Caco-2 (cell line): ENCODE measurements at regions not wholly inside any gene's neighbourhood (a gene's known extent, or its start where the extent isn't known, plus 50 kb on each side); places are given as distances from the start of the nearest gene placed in this dataset.

Experiments
- BruUV-seq: library from RNA; stranded (reverse); fragments of 400-500 nt; replicated peaks from 2 replicates; lab custom pipeline; 2021; lab: Mats Ljungman, UMichigan
- CTCF ChIA-PET: fragments of 300-600 bp; sonication (Branson Sonifier 250); formaldehyde crosslinking; loops from one replicate; lab custom pipeline; 2022; ENCODE audit warnings: antibody characterized with exemption; lab: Charles Lee
- POLR2A ChIA-PET: fragments of 300-600 bp; sonication (Branson Sonifier 250); formaldehyde crosslinking; loops from one replicate; lab custom pipeline; 2022; ENCODE audit warnings: antibody characterized with exemption; lab: Charles Lee
- DNase-seq, 2 experiments: peaks; one replicate each; pipeline versions ENCODE4 v3.0.0 to v3.0.0-alpha.2; 2020 to 2022
- H3K27me3 ChIP-seq: replicated peaks from 2 replicates; pipeline ENCODE4 v1.6.0; 2011; ENCODE audit warnings: low read length; ENCODE audit not compliant: control insufficient read depth, insufficient read depth
- H3K36me3 ChIP-seq: 2 replicates; pipeline ENCODE4 v1.5.1; 2011; ENCODE audit warnings: low read length; ENCODE audit not compliant: control insufficient read depth, insufficient read depth
- H3K4me1 ChIP-seq: fragments of 250-450 bp; sonication (Bioruptor Pico); 2 replicates; pipeline ENCODE4 v1.5.1; 2020; ENCODE audit warnings: mild to moderate bottlenecking
- H3K4me3 ChIP-seq: 2 replicates; pipeline ENCODE4 v1.5.1; 2011; ENCODE audit warnings: low read depth, mild to moderate bottlenecking, control low read depth, low read length
- H3K9me3 ChIP-seq: fragments of 250-450 bp; sonication (Bioruptor Pico); 2 replicates; pipeline ENCODE4 v1.5.1; 2020; ENCODE audit warnings: mild to moderate bottlenecking, moderate library complexity
- H3K27ac Mint-ChIP-seq: one replicate; pipeline ENCODE4 v1.8.0; 2022; ENCODE audit warnings: mixed read lengths; ENCODE audit not compliant: unreplicated experiment
- H3K27me3 Mint-ChIP-seq: one replicate; pipeline ENCODE4 v1.8.0; 2022; ENCODE audit warnings: mixed read lengths; ENCODE audit not compliant: insufficient read depth, unreplicated experiment
- H3K36me3 Mint-ChIP-seq: one replicate; pipeline ENCODE4 v1.8.0; 2022; ENCODE audit warnings: mild to moderate bottlenecking, mixed read lengths; ENCODE audit not compliant: insufficient read depth, unreplicated experiment
- H3K4me1 Mint-ChIP-seq: one replicate; pipeline ENCODE4 v1.8.0; 2022; ENCODE audit warnings: low read depth, mixed read lengths; ENCODE audit not compliant: unreplicated experiment
- H3K4me3 Mint-ChIP-seq: one replicate; pipeline ENCODE4 v1.8.0; 2022; ENCODE audit warnings: mild to moderate bottlenecking, moderate library complexity, mixed read lengths; ENCODE audit not compliant: unreplicated experiment
- H3K9me3 Mint-ChIP-seq: one replicate; pipeline ENCODE4 v1.8.0; 2022; ENCODE audit warnings: mixed read lengths; ENCODE audit not compliant: unreplicated experiment
- intact Hi-C: fragments of 100-400 bp; cut with micrococcal nuclease; formaldehyde crosslinking; loops from one replicate; pipeline ENCODE4 v1.10.0; 2022; ENCODE audit not compliant: unreplicated experiment
- TF ChIP-seq, protein P1 (sequence below), 2 experiments: fragments of 200-600 bp in 1 of 2; IDR thresholded peaks; 1 replicate in 1 of 2; 2 replicates in 1 of 2; pipeline versions ENCODE4 v1.5.1 to v1.8.0; 2011 to 2022; ENCODE audit warnings: antibody characterized with exemption in 1 of 2, control low read depth in 1 of 2, inconsistent platforms in 1 of 2, low read depth in 1 of 2, low read length in 1 of 2, mild to moderate bottlenecking in 1 of 2, moderate library complexity in 1 of 2; ENCODE audit not compliant: insufficient read depth in 1 of 2, severe bottlenecking in 1 of 2, unreplicated experiment in 1 of 2

- no peak overlapping the region for H3K4me3 Mint-ChIP-seq
- intact Hi-C loops, result no loop called here
- no peaks in the 10 kb centered on the region for H3K4me1 Mint-ChIP-seq
- BruUV-seq, result no TSS peak
- ChIA-PET POLR2A (no interaction called here), CTCF (no interaction called here)
- TF ChIP-seq, protein P1, sequence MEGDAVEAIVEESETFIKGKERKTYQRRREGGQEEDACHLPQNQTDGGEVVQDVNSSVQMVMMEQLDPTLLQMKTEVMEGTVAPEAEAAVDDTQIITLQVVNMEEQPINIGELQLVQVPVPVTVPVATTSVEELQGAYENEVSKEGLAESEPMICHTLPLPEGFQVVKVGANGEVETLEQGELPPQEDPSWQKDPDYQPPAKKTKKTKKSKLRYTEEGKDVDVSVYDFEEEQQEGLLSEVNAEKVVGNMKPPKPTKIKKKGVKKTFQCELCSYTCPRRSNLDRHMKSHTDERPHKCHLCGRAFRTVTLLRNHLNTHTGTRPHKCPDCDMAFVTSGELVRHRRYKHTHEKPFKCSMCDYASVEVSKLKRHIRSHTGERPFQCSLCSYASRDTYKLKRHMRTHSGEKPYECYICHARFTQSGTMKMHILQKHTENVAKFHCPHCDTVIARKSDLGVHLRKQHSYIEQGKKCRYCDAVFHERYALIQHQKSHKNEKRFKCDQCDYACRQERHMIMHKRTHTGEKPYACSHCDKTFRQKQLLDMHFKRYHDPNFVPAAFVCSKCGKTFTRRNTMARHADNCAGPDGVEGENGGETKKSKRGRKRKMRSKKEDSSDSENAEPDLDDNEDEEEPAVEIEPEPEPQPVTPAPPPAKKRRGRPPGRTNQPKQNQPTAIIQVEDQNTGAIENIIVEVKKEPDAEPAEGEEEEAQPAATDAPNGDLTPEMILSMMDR (IDR thresholded peaks at IDR 0.05; ENCODE audit: insufficient read depth in 1 of 2, low read depth in 1 of 2, low read length in 1 of 2, severe bottlenecking in 1 of 2, unreplicated experiment in 1 of 2), result no peak
- no peak for DNase-seq
- H3K27me3 Mint-ChIP-seq, result no peaks in the 10 kb centered on the region
- Histone ChIP-seq H3K9me3 (no peaks in the 10 kb centered on the region), H3K27me3 (no peaks in the 10 kb centered on the region), H3K4me1 (no peaks in the 10 kb centered on the region), H3K4me3 (no peak overlapping the region), H3K36me3 (no peaks in the 10 kb centered on the region)
- no peaks in the 10 kb centered on the region for H3K36me3 Mint-ChIP-seq
- H3K9me3 Mint-ChIP-seq, result no peaks in the 10 kb centered on the region
- H3K27ac Mint-ChIP-seq, result no peak overlapping the region
These were observed 103.4 kb downstream of the TENT5C start for GRCh38 chr1:117709249-117709691.

DNA sequence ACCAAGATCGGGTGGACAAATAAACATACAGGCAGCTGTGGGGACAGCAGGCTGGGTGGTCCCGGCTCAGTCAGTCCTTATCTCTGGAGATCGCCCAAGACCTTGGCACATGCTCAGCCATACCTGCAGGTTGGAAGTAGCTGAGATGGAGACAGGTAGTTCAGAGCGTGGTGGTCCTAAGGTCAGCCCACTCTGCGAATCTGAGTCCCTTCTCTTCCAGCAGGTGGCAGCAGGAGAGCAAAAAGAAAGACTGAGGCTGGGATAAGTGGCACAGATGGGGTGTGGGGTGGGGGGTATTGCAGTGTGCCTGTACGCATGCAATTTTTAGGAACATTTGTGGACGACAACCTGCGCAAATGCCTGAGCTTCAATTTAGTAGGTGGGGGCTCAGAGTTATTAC lies 104.9 kb downstream of the TENT5C start:
- Mint-ChIP-seq H3K27me3 (no peaks in the 10 kb centered on the region), H3K4me1 (no peaks in the 10 kb centered on the region), H3K4me3 (no peak overlapping the region), H3K9me3 (no peaks in the 10 kb centered on the region), H3K27ac (no peak overlapping the region), H3K36me3 (no peaks in the 10 kb centered on the region)
- DNase-seq, result no peak
- intact Hi-C loops, result no loop called here
- TF ChIP-seq, protein P1 (IDR thresholded peaks at IDR 0.05; ENCODE audit: insufficient read depth in 1 of 2, low read depth in 1 of 2, low read length in 1 of 2, severe bottlenecking in 1 of 2, unreplicated experiment in 1 of 2), result no peak
- no peaks in the 10 kb centered on the region for H3K36me3 ChIP-seq
- no peaks in the 10 kb centered on the region for H3K9me3 ChIP-seq
- no peak overlapping the region for H3K4me3 ChIP-seq
- ChIA-PET CTCF (no interaction called here), POLR2A (no interaction called here)
- no peaks in the 10 kb centered on the region for H3K27me3 ChIP-seq
- BruUV-seq, result no TSS peak
- no peaks in the 10 kb centered on the region for H3K4me1 ChIP-seq

GRCh38 chr1:117712621-117713020 lies 106.8 kb downstream of the TENT5C start:
- intact Hi-C loops, result no loop called here
- CTCF ChIA-PET, result no interaction called here
- Mint-ChIP-seq H3K4me1 (no peaks in the 10 kb centered on the region), H3K27ac (no peak overlapping the region), H3K27me3 (no peaks in the 10 kb centered on the region), H3K9me3 (peaks cover 9% of the 10 kb centered on the region), H3K36me3 (no peaks in the 10 kb centered on the region), H3K4me3 (no peak overlapping the region)
- H3K27me3 ChIP-seq, result no peaks in the 10 kb centered on the region
- BruUV-seq, result no TSS peak
- no peaks in the 10 kb centered on the region for H3K4me1 ChIP-seq
- POLR2A ChIA-PET, result no interaction called here
- no peak overlapping the region for H3K4me3 ChIP-seq
- no peaks in the 10 kb centered on the region for H3K36me3 ChIP-seq
- no peaks in the 10 kb centered on the region for H3K9me3 ChIP-seq
- no peak for DNase-seq
- TF ChIP-seq, protein P1 (IDR thresholded peaks at IDR 0.05; ENCODE audit: insufficient read depth in 1 of 2, low read depth in 1 of 2, low read length in 1 of 2, severe bottlenecking in 1 of 2, unreplicated experiment in 1 of 2), result no peak
